ENCODE measurements at regions not wholly inside any gene's neighbourhood (a gene's known extent, or its start where the extent isn't known, plus 50 kb on each side); places are given as distances from the start of the nearest gene placed in this dataset.

- no peak for DNase-seq (ENCODE audit: low read depth in 4 of 4, low spot score in 3 of 4)
These were observed 509.7 kb upstream of the MYT1L start for GRCh38 chr2:2840681-2841300.

GRCh38 chr2:2839782-2840531 lies 508.9 kb upstream of the MYT1L start:
- no peak for DNase-seq (ENCODE audit: low read depth in 4 of 4, low spot score in 3 of 4)

GRCh38 chr2:2839393-2839781 lies 508.3 kb upstream of the MYT1L start:
- DNase-seq (ENCODE audit: low read depth in 4 of 4, low spot score in 3 of 4): no peak

- no peak for DNase-seq (ENCODE audit: low read depth in 4 of 4, low spot score in 3 of 4)
These were observed 507.4 kb upstream of the MYT1L start for GRCh38 chr2:2838548-2838845.

GRCh38 chr2:2837746-2838547 lies 506.9 kb upstream of the MYT1L start:
- no peak for DNase-seq (ENCODE audit: low read depth in 4 of 4, low spot score in 3 of 4)

- DNase-seq (ENCODE audit: low read depth in 4 of 4, low spot score in 3 of 4): no peak
These were observed 505.4 kb upstream of the MYT1L start for GRCh38 chr2:2836343-2837070.

- DNase-seq (ENCODE audit: low read depth in 4 of 4, low spot score in 3 of 4): no peak
These were observed 503.6 kb upstream of the MYT1L start for GRCh38 chr2:2834516-2835254.

- DNase-seq (ENCODE audit: low read depth in 4 of 4, low spot score in 3 of 4): no peak
These were observed 503.0 kb upstream of the MYT1L start for GRCh38 chr2:2834105-2834504.

- no peak for DNase-seq (ENCODE audit: low read depth in 4 of 4, low spot score in 3 of 4)
These were observed 501.6 kb upstream of the MYT1L start for GRCh38 chr2:2832657-2833056.

- DNase-seq (ENCODE audit: low read depth in 4 of 4, low spot score in 3 of 4): no peak
These were observed 500.6 kb upstream of the MYT1L start for GRCh38 chr2:2831633-2832032.

- DNase-seq (ENCODE audit: low read depth in 4 of 4, low spot score in 3 of 4): no peak
These were observed 499.5 kb upstream of the MYT1L start for GRCh38 chr2:2830576-2830975.

- no peak for DNase-seq (ENCODE audit: low read depth in 4 of 4, low spot score in 3 of 4)
These were observed 497.8 kb upstream of the MYT1L start for GRCh38 chr2:2828774-2829368.

GRCh38 chr2:2827761-2828221 lies 496.7 kb upstream of the MYT1L start:
- DNase-seq (ENCODE audit: low read depth in 4 of 4, low spot score in 3 of 4): no peak

- no peak for DNase-seq (ENCODE audit: low read depth in 4 of 4, low spot score in 3 of 4)
These were observed 496.1 kb upstream of the MYT1L start for GRCh38 chr2:2827046-2827636.

GRCh38 chr2:2826621-2827020 lies 495.5 kb upstream of the MYT1L start:
- no peak for DNase-seq (ENCODE audit: low read depth in 4 of 4, low spot score in 3 of 4)

- DNase-seq (ENCODE audit: low read depth in 4 of 4, low spot score in 3 of 4): no peak
These were observed 495.1 kb upstream of the MYT1L start for GRCh38 chr2:2826209-2826551.

- DNase-seq (ENCODE audit: low read depth in 4 of 4, low spot score in 3 of 4): no peak
These were observed 494.6 kb upstream of the MYT1L start for GRCh38 chr2:2825516-2826208.

- DNase-seq (ENCODE audit: low read depth in 4 of 4, low spot score in 3 of 4): no peak
These were observed 494.0 kb upstream of the MYT1L start for GRCh38 chr2:2825062-2825461.

GRCh38 chr2:2824588-2824987 lies 493.5 kb upstream of the MYT1L start:
- DNase-seq (ENCODE audit: low read depth in 4 of 4, low spot score in 3 of 4): no peak

Measured in right renal pelvis (tissue), 4 donors.